Loucy (cell line): ENCODE measurements at regions not wholly inside any gene's neighbourhood (a gene's known extent, or its start where the extent isn't known, plus 50 kb on each side); places are given as distances from the start of the nearest gene placed in this dataset.

ENCODE experiments used
- H2AFZ ChIP-seq: fragments of 200-600 bp; sonication (generic); 2 replicates; pipeline ENCODE4 v1.6.0; 2016; ENCODE audit warnings: antibody characterized with exemption, mild to moderate bottlenecking, low read length, moderate library complexity
- H3F3A ChIP-seq: fragments of 200-600 bp; 2 replicates; pipeline ENCODE4 v1.6.0; 2016; ENCODE audit warnings: antibody characterized with exemption, low read depth, mild to moderate bottlenecking
- H3K27me3 ChIP-seq: fragments of 200-600 bp; sonication (generic); 2 replicates; pipeline ENCODE4 v1.6.1; 2014; ENCODE audit warnings: low read length, mild to moderate bottlenecking; ENCODE audit not compliant: insufficient read depth, poor library complexity, severe bottlenecking
- H3K36me3 ChIP-seq: fragments of 200-600 bp; sonication (generic); 2 replicates; pipeline ENCODE4 v1.6.1; 2016; ENCODE audit warnings: low read length; ENCODE audit not compliant: insufficient read depth
- H3K4me1 ChIP-seq: fragments of 200-600 bp; sonication (generic); 2 replicates; pipeline ENCODE4 v1.5.1; 2014; ENCODE audit warnings: low read length, mild to moderate bottlenecking; ENCODE audit not compliant: insufficient read depth, poor library complexity, severe bottlenecking
- H3K4me2 ChIP-seq: fragments of 200-600 bp; sonication (generic); 2 replicates; pipeline ENCODE4 v1.6.0; 2014; ENCODE audit warnings: antibody characterized with exemption, low read length, low read depth, mild to moderate bottlenecking; ENCODE audit not compliant: poor library complexity, severe bottlenecking
- H3K4me3 ChIP-seq: fragments of 200-600 bp; sonication (generic); 2 replicates; pipeline ENCODE4 v1.5.1; 2014; ENCODE audit warnings: low read length, mild to moderate bottlenecking, mixed read lengths; ENCODE audit not compliant: poor library complexity, severe bottlenecking
- H3K79me2 ChIP-seq: fragments of 200-600 bp; sonication (generic); 2 replicates; pipeline ENCODE4 v1.6.1; 2014; ENCODE audit warnings: low read length; ENCODE audit not compliant: insufficient read depth
- H3K9ac ChIP-seq: fragments of 200-600 bp; sonication (generic); 2 replicates; pipeline ENCODE4 v1.6.0; 2014; ENCODE audit warnings: mild to moderate bottlenecking, low read depth, low read length, moderate library complexity; ENCODE audit not compliant: poor library complexity, severe bottlenecking
- H3K9me2 ChIP-seq: fragments of 200-600 bp; sonication (generic); replicated peaks from 2 replicates; pipeline ENCODE4 v1.6.1; 2016; ENCODE audit warnings: low read depth, low read length, mixed read lengths
- H3K9me3 ChIP-seq: fragments of 200-600 bp; sonication (generic); 2 replicates; pipeline ENCODE4 v1.6.1; 2014; ENCODE audit warnings: mild to moderate bottlenecking, antibody characterized with exemption, low read length, low read depth; ENCODE audit not compliant: insufficient read depth
- H4K20me1 ChIP-seq: fragments of 200-600 bp; sonication (generic); 2 replicates; pipeline ENCODE4 v1.6.0; 2014; ENCODE audit warnings: antibody characterized with exemption, low read length, mild to moderate bottlenecking; ENCODE audit not compliant: insufficient read depth, poor library complexity, severe bottlenecking
- EZH2phosphoT487 ChIP-seq: fragments of 200-600 bp; IDR thresholded peaks from 2 replicates; pipeline ENCODE4 v1.6.1; 2018; ENCODE audit warnings: antibody characterized with exemption, mild to moderate bottlenecking, moderate library complexity, borderline replicate concordance
- TF ChIP-seq, protein P1 (sequence below): fragments of 200-600 bp; sonication (generic); conservative IDR thresholded peaks from 2 replicates; pipeline ENCODE4 v1.5.1; 2014; ENCODE audit warnings: mild to moderate bottlenecking, antibody characterized with exemption, low read length

DNA sequence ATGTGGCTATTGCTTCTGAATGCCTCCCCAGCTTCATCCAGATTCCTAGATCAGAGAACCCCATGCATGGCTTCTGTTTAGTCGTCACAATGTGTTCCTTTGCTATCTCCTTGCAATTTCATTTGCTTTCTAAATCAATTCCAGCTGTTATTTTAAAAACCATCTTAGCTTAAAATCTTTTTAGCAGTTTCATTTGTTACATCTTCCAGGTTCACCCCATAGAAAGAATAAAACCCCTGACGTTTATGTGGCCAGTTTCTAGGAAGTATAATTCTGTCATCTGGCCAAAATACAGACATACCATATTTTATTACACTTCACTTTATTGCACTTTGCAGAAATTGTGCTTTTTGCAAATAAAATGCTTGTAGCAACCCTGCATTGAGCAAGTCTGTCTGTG lies 278.4 kb downstream of the PTPRC start:
- no peaks in the 10 kb centered on the region for H3K9me2 ChIP-seq
- peak overlapping the region; percentile 70 for H3K4me2 ChIP-seq
- TF ChIP-seq, protein P1, sequence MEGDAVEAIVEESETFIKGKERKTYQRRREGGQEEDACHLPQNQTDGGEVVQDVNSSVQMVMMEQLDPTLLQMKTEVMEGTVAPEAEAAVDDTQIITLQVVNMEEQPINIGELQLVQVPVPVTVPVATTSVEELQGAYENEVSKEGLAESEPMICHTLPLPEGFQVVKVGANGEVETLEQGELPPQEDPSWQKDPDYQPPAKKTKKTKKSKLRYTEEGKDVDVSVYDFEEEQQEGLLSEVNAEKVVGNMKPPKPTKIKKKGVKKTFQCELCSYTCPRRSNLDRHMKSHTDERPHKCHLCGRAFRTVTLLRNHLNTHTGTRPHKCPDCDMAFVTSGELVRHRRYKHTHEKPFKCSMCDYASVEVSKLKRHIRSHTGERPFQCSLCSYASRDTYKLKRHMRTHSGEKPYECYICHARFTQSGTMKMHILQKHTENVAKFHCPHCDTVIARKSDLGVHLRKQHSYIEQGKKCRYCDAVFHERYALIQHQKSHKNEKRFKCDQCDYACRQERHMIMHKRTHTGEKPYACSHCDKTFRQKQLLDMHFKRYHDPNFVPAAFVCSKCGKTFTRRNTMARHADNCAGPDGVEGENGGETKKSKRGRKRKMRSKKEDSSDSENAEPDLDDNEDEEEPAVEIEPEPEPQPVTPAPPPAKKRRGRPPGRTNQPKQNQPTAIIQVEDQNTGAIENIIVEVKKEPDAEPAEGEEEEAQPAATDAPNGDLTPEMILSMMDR = no peak
- TF ChIP-seq EZH2phosphoT487 = no peak
- peaks cover 96% of the 10 kb centered on the region for H3K4me1 ChIP-seq
- H3K9ac ChIP-seq = no peak overlapping the region
- 0 out of 2 replicates have a peak, but pooled peaks cover 9% of the 10 kb centered on the region for H3F3A ChIP-seq
- no peak overlapping the region for H2AFZ ChIP-seq
- H3K9me3 ChIP-seq = no peaks in the 10 kb centered on the region
- H3K79me2 ChIP-seq = peaks cover 100% of the 10 kb centered on the region
- no peaks in the 10 kb centered on the region for H3K27me3 ChIP-seq
- H4K20me1 ChIP-seq = peaks cover 100% of the 10 kb centered on the region
- H3K36me3 ChIP-seq = peaks cover 90% of the 10 kb centered on the region
- peak overlapping the region; percentile 46 for H3K4me3 ChIP-seq

DNA sequence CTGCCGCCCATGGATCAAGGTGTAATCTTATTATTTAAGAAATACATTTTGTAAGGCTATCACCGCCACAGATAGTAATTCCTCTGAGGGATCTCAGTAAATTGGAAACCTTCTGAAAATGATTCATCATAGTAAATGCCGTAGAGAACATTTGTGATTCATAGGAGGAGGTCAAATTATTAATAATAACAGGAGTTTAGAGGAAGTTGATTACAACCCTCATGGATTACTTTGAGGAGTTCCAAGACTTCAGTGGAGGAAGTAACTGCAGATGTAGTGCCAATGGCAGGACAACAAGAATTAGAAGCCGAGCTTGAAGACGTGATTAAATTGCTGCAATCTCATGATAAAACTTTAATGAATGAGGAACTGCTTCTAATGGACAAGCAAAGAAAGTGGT lies 280.1 kb downstream of the PTPRC start:
- Histone ChIP-seq H3K36me3 (peaks cover 88% of the 10 kb centered on the region), H3K9ac (no peak overlapping the region), H3K4me2 (peak overlapping the region; percentile 70), H3K79me2 (peaks cover 100% of the 10 kb centered on the region), H4K20me1 (peaks cover 99% of the 10 kb centered on the region), H3K9me2 (no peaks in the 10 kb centered on the region), H3K27me3 (no peaks in the 10 kb centered on the region), H3K4me1 (peaks cover 93% of the 10 kb centered on the region), H3K9me3 (no peaks in the 10 kb centered on the region), H3F3A (0 out of 2 replicates have a peak, but pooled peaks cover 1% of the 10 kb centered on the region), H2AFZ (no peak overlapping the region), H3K4me3 (peak overlapping the region; percentile 46)
- TF ChIP-seq, protein P1 = no peak
- TF ChIP-seq EZH2phosphoT487 = no peak

DNA sequence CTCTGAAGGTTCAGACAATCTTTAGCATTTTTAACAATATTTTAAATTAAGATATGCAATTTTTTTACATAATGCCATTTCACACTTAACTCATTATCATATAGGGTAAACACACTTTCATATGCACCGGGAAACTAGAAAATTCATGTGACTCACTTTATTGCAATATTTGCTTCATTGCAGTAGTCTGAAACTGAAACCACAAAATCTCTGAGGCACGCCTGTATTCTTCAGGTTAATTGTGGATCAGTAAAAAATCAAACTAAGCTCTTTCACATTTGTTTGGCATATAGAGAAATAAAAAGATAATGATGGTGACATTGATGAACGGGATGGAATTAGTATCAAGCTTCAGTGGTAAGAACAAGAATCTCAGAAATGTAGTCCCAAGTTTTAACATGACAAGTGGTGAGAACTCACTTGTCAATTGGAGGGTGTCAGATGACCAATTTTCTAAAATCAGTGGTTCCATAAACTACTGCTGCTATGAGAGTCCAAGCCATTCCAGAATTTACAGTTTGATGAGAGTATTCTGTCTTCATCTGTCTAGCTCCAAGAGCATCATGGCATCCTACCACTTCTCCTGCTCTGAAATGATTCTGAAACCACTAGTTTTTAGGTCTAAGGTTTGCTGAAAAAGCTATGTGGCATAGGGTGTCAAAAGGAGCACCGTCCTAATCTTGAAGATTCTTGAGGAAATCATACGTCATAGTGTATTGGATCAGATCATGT lies 281.0 kb downstream of the PTPRC start:
- peak overlapping the region; percentile 70 for H3K4me2 ChIP-seq
- TF ChIP-seq, protein P1 = no peak
- no peak for TF ChIP-seq EZH2phosphoT487

More for the DNA sequence above, 281.0 kb downstream of the PTPRC start:
- Histone ChIP-seq H3K4me3 (peak overlapping the region; percentile 46), H3F3A (no peaks in the 10 kb centered on the region), H3K9me3 (no peaks in the 10 kb centered on the region), H3K36me3 (peaks cover 87% of the 10 kb centered on the region), H4K20me1 (peaks cover 99% of the 10 kb centered on the region), H3K79me2 (peaks cover 100% of the 10 kb centered on the region), H3K9ac (peak overlapping the region; percentile 1), H2AFZ (no peak overlapping the region), H3K4me1 (peaks cover 93% of the 10 kb centered on the region), H3K9me2 (no peaks in the 10 kb centered on the region), H3K27me3 (no peaks in the 10 kb centered on the region)
